A549 (cell line): ENCODE measurements at regions not wholly inside any gene's neighbourhood (a gene's known extent, or its start where the extent isn't known, plus 50 kb on each side); places are given as distances from the start of the nearest gene placed in this dataset.
A peak's percentile ranks its signal among the peaks of the same experiment; 100 is the strongest.

Experiments
- ATAC-seq, 2 experiments: fragments of 200-7000 bp in 1 of 2; fragments of >200 bp in 1 of 2; cut with Nextera tagmentation in 1 of 2; cut with Tn5 transposase in 1 of 2; 3 replicates each; pipeline versions ENCODE4 v1.8.0 to v1.9.1; 2018 to 2020; ENCODE audit warnings: mild to moderate bottlenecking in 1 of 2, moderate library complexity in 1 of 2
- CTCF ChIA-PET: fragments of 300-600 bp; sonication (Branson Sonifier 250); formaldehyde crosslinking; extraction: SDS; loops from one replicate; lab custom pipeline; 2021; ENCODE audit warnings: antibody characterized with exemption, inconsistent platforms; lab: Yijun Ruan, JAX
- POLR2A ChIA-PET: fragments of 350-600 bp; formaldehyde crosslinking; extraction: SDS; loops from one replicate; lab custom pipeline; 2021; ENCODE audit warnings: antibody characterized with exemption, inconsistent platforms; lab: Yijun Ruan, JAX
- DNase-seq, 2 experiments: peaks; one replicate each; pipeline versions ENCODE4 v3.0.0 to v3.0.0-alpha.2; 2011 to 2016; ENCODE audit warnings: low read depth in 1 of 2, low spot score in 1 of 2
- FAIRE-seq: peaks from 2 replicates; lab custom pipeline; 2011; peaks lifted over from hg19 to GRCh38; lab: Jason Lieb, UNC
- H3K27ac ChIP-seq, 2 experiments: fragments of >200 bp; sonication (Bioruptor Twin); formaldehyde crosslinking; 3 replicates each; pipeline ENCODE4 v1.5.1; 2016 to 2017
- H3K4me1 ChIP-seq: fragments of >200 bp; sonication (Bioruptor Twin); formaldehyde crosslinking; 3 replicates; pipeline ENCODE4 v1.6.1; 2016
- H3K4me2 ChIP-seq: fragments of >200 bp; sonication (Bioruptor Twin); formaldehyde crosslinking; 3 replicates; pipeline ENCODE4 v1.6.1; 2016
- H3K4me3 ChIP-seq: fragments of >200 bp; sonication (Bioruptor Twin); formaldehyde crosslinking; 3 replicates; pipeline ENCODE4 v1.5.1; 2016
- H3K9me3 ChIP-seq: fragments of >200 bp; sonication (Bioruptor Twin); formaldehyde crosslinking; 3 replicates; pipeline ENCODE4 v1.6.1; 2016
- CEBPB ChIP-seq, 2 experiments: fragments of >200 bp in 1 of 2; sonication (Bioruptor Twin) in 1 of 2; formaldehyde crosslinking in 1 of 2; IDR thresholded peaks; 2 replicates each; pipeline ENCODE4 v1.6.1; 2012 to 2016
- CHD4 ChIP-seq: fragments of 200-600 bp; sonication (generic); IDR thresholded peaks from 2 replicates; pipeline ENCODE4 v1.6.1; 2016; ENCODE audit warnings: antibody characterized with exemption, mild to moderate bottlenecking, borderline replicate concordance
- E2F6 ChIP-seq: IDR thresholded peaks from 2 replicates; pipeline ENCODE4 v1.6.1; 2012; ENCODE audit warnings: low read depth, borderline replicate concordance
- EHF ChIP-seq: fragments of 250-450 bp; sonication (Bioruptor Pico); IDR thresholded peaks from 2 replicates; pipeline ENCODE4 v1.5.0; 2020; ENCODE audit warnings: mild to moderate bottlenecking
- FOSB ChIP-seq: fragments of 250-450 bp; sonication (Bioruptor Pico); IDR thresholded peaks from 2 replicates; pipeline ENCODE4 v1.5.0; 2020; ENCODE audit warnings: mild to moderate bottlenecking, moderate library complexity
- FOSL2 ChIP-seq, 2 experiments: fragments of 450-650 bp in 1 of 2; fragments of >200 bp in 1 of 2; sonication (Bioruptor Twin) in 1 of 2; formaldehyde crosslinking; IDR thresholded peaks; 2 replicates each; pipeline versions ENCODE4 v1.5.0 to v1.6.1; 2016 to 2020; ENCODE audit warnings: mild to moderate bottlenecking in 1 of 2, moderate library complexity in 1 of 2
- GATA3 ChIP-seq: IDR thresholded peaks from 2 replicates; pipeline ENCODE4 v1.6.1; 2012; ENCODE audit warnings: borderline replicate concordance
- HOXB5 ChIP-seq: fragments of 250-450 bp; sonication (Bioruptor Pico); IDR thresholded peaks from 2 replicates; pipeline ENCODE4 v1.5.0; 2020; ENCODE audit warnings: mild to moderate bottlenecking, moderate library complexity
- JUN ChIP-seq, 2 experiments: fragments of >200 bp; sonication (Bioruptor Twin); formaldehyde crosslinking; IDR thresholded peaks; 2 replicates in 1 of 2; 3 replicates in 1 of 2; pipeline ENCODE4 v1.6.1; 2016 to 2017
- JUNB ChIP-seq: fragments of >200 bp; sonication (Bioruptor Twin); formaldehyde crosslinking; IDR thresholded peaks from 2 replicates; pipeline ENCODE4 v1.6.1; 2016
- KDM1A ChIP-seq: fragments of 200-600 bp; sonication (generic); IDR thresholded peaks from 2 replicates; pipeline ENCODE4 v1.6.1; 2016; ENCODE audit warnings: low read depth, mild to moderate bottlenecking
- MAFK ChIP-seq: fragments of 450-650 bp; IDR thresholded peaks from 2 replicates; pipeline ENCODE4 v1.6.1; 2014; ENCODE audit not compliant: partially characterized antibody
- MAZ ChIP-seq: fragments of 150-350 bp; IDR thresholded peaks from 2 replicates; pipeline ENCODE4 v1.6.1; 2014; ENCODE audit warnings: antibody characterized with exemption, low read depth, low read length, borderline replicate concordance
- NPAS2 ChIP-seq: fragments of 250-450 bp; sonication (Bioruptor Pico); IDR thresholded peaks from 2 replicates; pipeline ENCODE4 v1.8.0; 2022; ENCODE audit warnings: mild to moderate bottlenecking, moderate library complexity, borderline replicate concordance
- POLR2AphosphoS2 ChIP-seq: conservative IDR thresholded peaks from 2 replicates; pipeline ENCODE4 v1.6.1; 2012; ENCODE audit warnings: low read length, improper control_type of control experiment, inconsistent platforms
- RARB ChIP-seq: fragments of 250-450 bp; sonication (Bioruptor Pico); IDR thresholded peaks from 2 replicates; pipeline ENCODE4 v1.8.0; 2021; ENCODE audit warnings: mild to moderate bottlenecking, moderate library complexity
- RFX5 ChIP-seq: fragments of 450-650 bp; IDR thresholded peaks from 2 replicates; pipeline ENCODE4 v1.7.1; 2014; ENCODE audit warnings: antibody characterized with exemption, mild to moderate bottlenecking, moderate library complexity
- SREBF2 ChIP-seq: fragments of 450-650 bp; IDR thresholded peaks from 2 replicates; pipeline ENCODE4 v1.6.1; 2014; ENCODE audit warnings: mild to moderate bottlenecking, moderate library complexity
- ZSCAN20 ChIP-seq: fragments of 250-450 bp; sonication (Bioruptor Pico); IDR thresholded peaks from 2 replicates; pipeline ENCODE4 v1.8.0; 2022; ENCODE audit warnings: mild to moderate bottlenecking, moderate library complexity
- WGBS: methylation state at CpG from one replicate; pipeline ENCODE4 v1.1.6; 2017; ENCODE audit errors: missing lambda C conversion rate; 5-methylcytosine and 5-hydroxymethylcytosine counted together
- TF ChIP-seq, protein P1 (sequence below): fragments of >200 bp; sonication (Bioruptor Twin); formaldehyde crosslinking; IDR thresholded peaks from 3 replicates; pipeline ENCODE4 v1.6.1; 2016
- TF ChIP-seq, protein P2 (sequence below): fragments of 150-350 bp; IDR thresholded peaks from 2 replicates; pipeline ENCODE4 v1.6.1; 2014; ENCODE audit warnings: low read depth, mild to moderate bottlenecking, low read length

- ChIA-PET POLR2A (no interaction called here), CTCF (interaction anchor here (1.9 kb wide), 1 partner anchor 11 kb away, joined by 4 read pairs; no protein-coding TSS in a partner anchor)
- Histone ChIP-seq H3K27ac (peak overlapping the region in 1 of 2 experiments; percentile 45; a peak in 2 of 6 replicates), H3K9me3 (no peaks in the 10 kb centered on the region), H3K4me2 (peak overlapping the region; percentile 67), H3K4me1 (peaks cover 15% of the 10 kb centered on the region; the same call in 1 of the 3 replicates), H3K4me3 (no peak overlapping the region)
- TF ChIP-seq CEBPB (IDR thresholded peaks at IDR 0.05) (0 out of 4 replicates have a peak, but pooled peaks of 1 of the 2 experiments have one; percentile 14), MAFK (no peak)
- WGBS, result 81% methylated on average over 2 of the region's 2 CpGs
- ATAC-seq, result no peak
- FAIRE-seq, result no peak
- no peak for DNase-seq
Measured at GRCh38 chr5:60448600-60448999, 251.4 kb downstream of the DEPDC1B start.

GRCh38 chr5:60447488-60447920 is 252.5 kb downstream of the DEPDC1B start:
- ATAC-seq, result peak in 1 of 2 experiments; percentile 81; a peak in 3 of 6 replicates
- 14% methylated on average over 5 of the region's 5 CpGs for WGBS
- H3K9me3 ChIP-seq, result no peaks in the 10 kb centered on the region
- H3K4me1 ChIP-seq, result peaks cover 15% of the 10 kb centered on the region; the same call in 1 of the 3 replicates
- no peak overlapping the region; the same call in 2 of the 3 replicates for H3K4me3 ChIP-seq
- CTCF ChIA-PET, result no interaction called here
- peak overlapping the region; percentile 34 to 45; a peak in 4 of 6 replicates for H3K27ac ChIP-seq
- FAIRE-seq, result no peak
- H3K4me2 ChIP-seq, result peak overlapping the region; percentile 67
- POLR2A ChIA-PET, result no interaction called here
- peak in 1 of 2 experiments; percentile 65 for DNase-seq
- TF ChIP-seq CHD4 (no peak), GATA3 (peak; percentile 70)

DNA sequence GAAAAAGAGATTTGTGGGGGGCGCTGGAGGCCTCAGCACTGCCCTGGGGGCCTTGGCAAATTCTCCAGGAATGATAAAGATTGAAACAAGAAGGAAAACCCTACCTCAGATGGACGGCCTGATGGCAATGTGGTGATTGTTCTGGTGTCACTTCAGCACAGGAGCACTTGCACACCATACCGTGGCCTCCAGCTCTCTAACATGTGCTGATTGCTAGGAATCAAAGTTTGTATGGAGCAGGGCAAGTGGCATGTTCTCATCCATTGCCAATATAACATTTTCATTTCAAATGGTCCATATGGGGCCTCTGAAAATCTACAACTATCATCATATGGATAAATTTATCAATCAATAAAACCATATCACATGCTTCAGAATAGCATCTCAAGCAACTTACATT is 253.0 kb downstream of the DEPDC1B start:
- H3K9me3 ChIP-seq, result no peaks in the 10 kb centered on the region
- peaks cover 15% of the 10 kb centered on the region; the same call in 1 of the 3 replicates for H3K4me1 ChIP-seq
- POLR2A ChIA-PET, result no interaction called here
- no peak for TF ChIP-seq E2F6
- TF ChIP-seq JUN (IDR thresholded peaks at IDR 0.05), result no peak
- TF ChIP-seq EHF (CRISPR knock-in tag), result no peak
- no peak for TF ChIP-seq POLR2AphosphoS2
- TF ChIP-seq, protein P1, sequence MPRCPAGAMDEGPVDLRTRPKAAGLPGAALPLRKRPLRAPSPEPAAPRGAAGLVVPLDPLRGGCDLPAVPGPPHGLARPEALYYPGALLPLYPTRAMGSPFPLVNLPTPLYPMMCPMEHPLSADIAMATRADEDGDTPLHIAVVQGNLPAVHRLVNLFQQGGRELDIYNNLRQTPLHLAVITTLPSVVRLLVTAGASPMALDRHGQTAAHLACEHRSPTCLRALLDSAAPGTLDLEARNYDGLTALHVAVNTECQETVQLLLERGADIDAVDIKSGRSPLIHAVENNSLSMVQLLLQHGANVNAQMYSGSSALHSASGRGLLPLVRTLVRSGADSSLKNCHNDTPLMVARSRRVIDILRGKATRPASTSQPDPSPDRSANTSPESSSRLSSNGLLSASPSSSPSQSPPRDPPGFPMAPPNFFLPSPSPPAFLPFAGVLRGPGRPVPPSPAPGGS, result no peak
- no peak for TF ChIP-seq JUNB
- TF ChIP-seq CHD4, result no peak
- TF ChIP-seq FOSL2 (IDR thresholded peaks at IDR 0.05), result no peak
- TF ChIP-seq FOSL2 (CRISPR knock-in tag; IDR thresholded peaks at IDR 0.05), result no peak
- no peak for TF ChIP-seq MAZ
- TF ChIP-seq, protein P2, sequence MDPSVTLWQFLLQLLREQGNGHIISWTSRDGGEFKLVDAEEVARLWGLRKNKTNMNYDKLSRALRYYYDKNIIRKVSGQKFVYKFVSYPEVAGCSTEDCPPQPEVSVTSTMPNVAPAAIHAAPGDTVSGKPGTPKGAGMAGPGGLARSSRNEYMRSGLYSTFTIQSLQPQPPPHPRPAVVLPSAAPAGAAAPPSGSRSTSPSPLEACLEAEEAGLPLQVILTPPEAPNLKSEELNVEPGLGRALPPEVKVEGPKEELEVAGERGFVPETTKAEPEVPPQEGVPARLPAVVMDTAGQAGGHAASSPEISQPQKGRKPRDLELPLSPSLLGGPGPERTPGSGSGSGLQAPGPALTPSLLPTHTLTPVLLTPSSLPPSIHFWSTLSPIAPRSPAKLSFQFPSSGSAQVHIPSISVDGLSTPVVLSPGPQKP, result no peak
- no peak for TF ChIP-seq KDM1A
- no peak for TF ChIP-seq CEBPB (IDR thresholded peaks at IDR 0.05)
- TF ChIP-seq ZSCAN20, result no peak
- WGBS, result 70% methylated on average over 3 of the region's 3 CpGs
- DNase-seq, result no peak
- no peak overlapping the region; the same call in 2 of the 3 replicates for H3K4me3 ChIP-seq
- H3K4me2 ChIP-seq, result peak overlapping the region; percentile 67
- CTCF ChIA-PET, result no interaction called here
- FAIRE-seq, result no peak
- peak overlapping the region; percentile 33 to 34; a peak in 2 of 6 replicates for H3K27ac ChIP-seq
- ATAC-seq, result peak in 1 of 2 experiments; percentile 71; a peak in 3 of 6 replicates

- no peak for DNase-seq
- TF ChIP-seq HOXB5 (CRISPR knock-in tag), result no peak
- TF ChIP-seq SREBF2, result no peak
- no peak for TF ChIP-seq RARB (CRISPR knock-in tag)
- TF ChIP-seq RFX5, result no peak
- no peak for TF ChIP-seq FOSB
- TF ChIP-seq NPAS2 (CRISPR knock-in tag), result no peak
- no peak for TF ChIP-seq E2F6
- TF ChIP-seq MAZ, result no peak
- no peak for ATAC-seq
- CTCF ChIA-PET, result no interaction called here
- H3K4me3 ChIP-seq, result no peak overlapping the region
- no peaks in the 10 kb centered on the region for H3K9me3 ChIP-seq
- 89% methylated on average over 1 of the region's 1 CpG for WGBS
- no peak for FAIRE-seq
- H3K4me2 ChIP-seq, result no peak overlapping the region
- H3K4me1 ChIP-seq, result peaks cover 15% of the 10 kb centered on the region; the same call in 1 of the 3 replicates
- POLR2A ChIA-PET, result no interaction called here
- H3K27ac ChIP-seq, result no peak overlapping the region
Measured at GRCh38 chr5:60445921-60446320, 254.0 kb downstream of the DEPDC1B start.
